Gastrocnemius medialis (tissue), 4 donors: ENCODE measurements at regions not wholly inside any gene's neighbourhood (a gene's known extent, or its start where the extent isn't known, plus 50 kb on each side); places are given as distances from the start of the nearest gene placed in this dataset.

Source experiments
- ATAC-seq, 2 donors: fragments of 150-250 bp; one replicate each; pipeline ENCODE4 v1.9.1; 2016
- DNase-seq, 2 donors: peaks; one replicate each; pipeline ENCODE4 v3.0.0-alpha.2; 2019
- H3K27ac ChIP-seq, 4 donors: fragments of 200-600 bp; sonication (generic); 1 replicate in 1 of 4; 2 replicates in 3 of 4; pipeline ENCODE4 v1.5.1; 2016 to 2018; ENCODE audit warnings: mild to moderate bottlenecking in 2 of 4, moderate library complexity in 1 of 4
- H3K27me3 ChIP-seq, 3 donors: fragments of 200-600 bp; sonication (generic) in 2 of 3; 1 replicate in 1 of 3; 2 replicates in 2 of 3; pipeline versions ENCODE4 v1.5.1 to v1.6.0; 2016 to 2019; ENCODE audit warnings: mild to moderate bottlenecking in 1 of 3, moderate library complexity in 1 of 3
- H3K36me3 ChIP-seq, 2 donors: fragments of 200-600 bp; sonication (generic) in 1 of 2; one replicate each; pipeline ENCODE4 v1.5.1; 2017 to 2018
- H3K4me1 ChIP-seq, 2 donors: fragments of 200-600 bp; sonication (generic) in 1 of 2; one replicate each; pipeline ENCODE4 v1.5.1; 2016 to 2017; ENCODE audit warnings: mild to moderate bottlenecking in 2 of 2
- H3K4me3 ChIP-seq, 4 donors: fragments of 200-600 bp; sonication (generic) in 3 of 4; 1 replicate in 1 of 4; 2 replicates in 3 of 4; pipeline ENCODE4 v1.5.1; 2016 to 2019; ENCODE audit warnings: mild to moderate bottlenecking in 2 of 4
- H3K9me3 ChIP-seq, 3 donors: fragments of 200-600 bp; sonication (generic) in 2 of 3; 1 replicate in 1 of 3; 2 replicates in 2 of 3; pipeline ENCODE4 v1.5.1; 2016 to 2019
- CTCF ChIP-seq, 5 experiments: fragments of 450-650 bp in 3 of 5; fragments of 200-600 bp in 2 of 5; sonication (generic) in 2 of 5; IDR thresholded peaks in 4 of 5; conservative IDR thresholded peaks in 1 of 5; 1 replicate in 4 of 5; 2 replicates in 1 of 5; pipeline ENCODE4 v1.5.1; 2016 to 2019; ENCODE audit warnings: antibody characterized with exemption in 5 of 5, mild to moderate bottlenecking in 3 of 5, moderate library complexity in 3 of 5
- POLR2A ChIP-seq, 2 donors: fragments of 450-650 bp; IDR thresholded peaks; one replicate each; pipeline ENCODE4 v1.6.1; 2017; ENCODE audit warnings: antibody characterized with exemption in 2 of 2, mild to moderate bottlenecking in 2 of 2, moderate library complexity in 2 of 2
- in situ Hi-C, 4 donors: fragments of 200-750 bp; cut with MboI; loops; one replicate each; pipeline versions ENCODE4 v1.15.0 to v1.8.0; 2017; ENCODE audit warnings: low sequenced_read_pairs in 4 of 4
- intact Hi-C: fragments of 100-400 bp; cut with DNase I; formaldehyde crosslinking; loops from one replicate; pipeline ENCODE4 v1.15.1; 2023; ENCODE audit warnings: low total_unique reads

DNA sequence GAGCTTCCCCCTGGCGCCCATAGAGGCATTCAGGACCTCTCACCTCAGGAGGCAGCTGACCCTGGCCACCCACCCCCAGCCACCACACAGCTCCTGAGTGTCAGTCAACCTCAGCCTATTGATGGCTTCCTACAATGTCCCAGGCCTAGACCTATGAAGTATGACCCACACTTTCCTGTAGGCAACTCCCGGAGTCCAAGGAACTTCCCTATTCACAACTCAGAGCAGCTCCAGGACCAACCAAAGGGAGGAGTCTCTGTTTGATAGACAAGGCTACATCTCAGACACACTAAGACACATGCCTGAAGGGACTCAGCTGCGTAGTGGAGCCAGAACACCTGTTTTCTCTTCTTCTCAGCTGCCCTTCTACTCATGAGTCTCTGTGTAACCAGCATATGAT lies 169.1 kb downstream of the MAFB start:
- TF ChIP-seq POLR2A (IDR thresholded peaks at IDR 0.05) (no peak), CTCF (IDR thresholded peaks at IDR 0.05 in 4 of 5, conservative IDR thresholded peaks at IDR 0.05 in 1 of 5) (no peak)
- Histone ChIP-seq H3K27ac (no peak overlapping the region), H3K27me3 (no peaks in the 10 kb centered on the region), H3K4me3 (no peak overlapping the region), H3K36me3 (no peaks in the 10 kb centered on the region), H3K4me1 (no peaks in the 10 kb centered on the region), H3K9me3 (no peaks in the 10 kb centered on the region)
- DNase-seq: no peak
- ATAC-seq: no peak
- in situ Hi-C loops (loop anchor here in 1 of 4 donors (25.0 kb wide), 1 partner anchor 633 kb away; no protein-coding TSS in a partner anchor), intact Hi-C loops (no loop called here)

DNA sequence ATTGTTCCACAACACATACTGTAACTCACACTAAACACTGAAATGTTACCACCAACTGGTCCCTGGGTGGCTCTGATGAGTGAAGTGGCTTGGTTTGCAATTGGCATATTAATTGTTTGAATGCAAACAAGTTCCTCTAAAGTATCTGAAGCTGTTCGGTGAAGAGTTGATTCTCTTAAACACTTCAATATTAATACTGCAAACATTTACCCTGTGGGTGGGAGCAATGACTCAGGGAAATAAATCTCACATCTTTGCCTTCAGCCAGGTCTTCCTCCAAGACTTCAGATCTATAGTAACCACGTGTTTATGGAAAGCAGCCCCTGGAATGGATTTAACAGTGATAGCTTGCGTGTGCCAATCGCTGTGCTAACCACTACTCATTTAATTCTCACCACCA lies 176.0 kb downstream of the MAFB start:
- Histone ChIP-seq H3K9me3 (no peaks in the 10 kb centered on the region), H3K4me3 (no peak overlapping the region), H3K36me3 (no peaks in the 10 kb centered on the region), H3K27me3 (no peaks in the 10 kb centered on the region), H3K27ac (no peak overlapping the region), H3K4me1 (no peaks in the 10 kb centered on the region)
- in situ Hi-C loops (loop anchor here in 1 of 4 donors (25.0 kb wide), 1 partner anchor 626 kb away; no protein-coding TSS in a partner anchor), intact Hi-C loops (no loop called here)
- no peak for ATAC-seq
- TF ChIP-seq CTCF (IDR thresholded peaks at IDR 0.05 in 4 of 5, conservative IDR thresholded peaks at IDR 0.05 in 1 of 5): no peak
- TF ChIP-seq POLR2A (IDR thresholded peaks at IDR 0.05): no peak
- no peak for DNase-seq

- intact Hi-C loops: no loop called here
- TF ChIP-seq CTCF (IDR thresholded peaks at IDR 0.05 in 4 of 5, conservative IDR thresholded peaks at IDR 0.05 in 1 of 5) (no peak), POLR2A (IDR thresholded peaks at IDR 0.05) (no peak)
These were observed 176.4 kb downstream of the MAFB start for GRCh38 chr20:40512591-40512990.

DNA sequence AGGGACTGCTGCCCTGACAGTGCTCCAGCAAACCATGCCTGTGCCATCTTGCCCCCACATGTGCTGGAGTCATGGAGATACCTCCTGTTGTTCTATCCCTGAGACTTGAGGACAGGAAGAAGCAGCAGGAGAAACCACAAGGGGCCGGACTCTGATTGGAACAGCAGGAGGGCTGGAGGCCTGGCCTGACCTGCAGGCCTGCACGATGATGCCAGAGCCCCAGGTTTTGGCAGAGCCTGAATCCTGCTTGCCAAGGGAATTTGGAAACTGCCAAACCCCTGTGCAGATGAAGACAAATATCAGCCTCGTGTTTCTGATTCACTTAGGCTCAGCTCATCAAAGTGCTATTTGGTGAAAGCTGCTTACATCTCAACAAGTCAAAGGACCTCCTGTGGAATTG lies 177.6 kb downstream of the MAFB start:
- H3K36me3 ChIP-seq: no peaks in the 10 kb centered on the region
- H3K9me3 ChIP-seq: no peaks in the 10 kb centered on the region
- in situ Hi-C loops: loop anchor here in 1 of 4 donors (25.0 kb wide), 1 partner anchor 624 kb away; no protein-coding TSS in a partner anchor
- no peaks in the 10 kb centered on the region for H3K27me3 ChIP-seq
- DNase-seq: peak; percentile 23 to 53
- H3K4me3 ChIP-seq: no peak overlapping the region
- ATAC-seq: peak; percentile 21 to 52
- H3K4me1 ChIP-seq: no peaks in the 10 kb centered on the region
- TF ChIP-seq POLR2A (IDR thresholded peaks at IDR 0.05): no peak
- TF ChIP-seq CTCF (IDR thresholded peaks at IDR 0.05 in 4 of 5, conservative IDR thresholded peaks at IDR 0.05 in 1 of 5): no peak
- intact Hi-C loops: no loop called here
- no peak overlapping the region for H3K27ac ChIP-seq

More at GRCh38 chr20:40512591-40512990, 176.4 kb downstream of the MAFB start:
- DNase-seq (no peak), ATAC-seq (no peak)
- Histone ChIP-seq H3K27me3 (no peaks in the 10 kb centered on the region), H3K27ac (no peak overlapping the region), H3K9me3 (no peaks in the 10 kb centered on the region), H3K36me3 (no peaks in the 10 kb centered on the region), H3K4me1 (no peaks in the 10 kb centered on the region), H3K4me3 (no peak overlapping the region)
- in situ Hi-C loops: loop anchor here in 1 of 4 donors (25.0 kb wide), 1 partner anchor 625 kb away; no protein-coding TSS in a partner anchor

DNA sequence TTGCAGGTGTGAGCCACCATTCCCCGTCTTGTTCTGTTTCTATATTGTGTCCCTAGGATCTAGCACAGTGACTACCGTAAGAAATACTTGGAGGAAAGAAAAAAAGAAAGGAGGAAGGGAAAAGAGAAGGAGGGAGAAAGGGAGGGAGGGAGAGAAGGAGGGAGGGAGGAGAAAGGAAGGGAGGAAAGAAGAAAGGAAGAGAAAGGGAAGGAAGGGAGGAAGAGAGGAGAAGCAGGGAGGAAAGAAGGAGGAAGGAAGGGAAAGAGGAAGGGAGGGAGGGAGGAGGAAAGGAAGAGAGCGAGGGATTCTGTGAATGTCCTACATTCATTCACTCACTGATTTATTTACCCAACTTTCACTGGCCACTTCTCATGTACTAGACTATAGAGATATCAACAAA lies 178.4 kb downstream of the MAFB start:
- Histone ChIP-seq H3K36me3 (no peaks in the 10 kb centered on the region), H3K4me1 (no peaks in the 10 kb centered on the region), H3K27ac (no peak overlapping the region), H3K9me3 (no peaks in the 10 kb centered on the region), H3K27me3 (no peaks in the 10 kb centered on the region), H3K4me3 (no peak overlapping the region)
- in situ Hi-C loops (loop anchor here in 1 of 4 donors (25.0 kb wide), 1 partner anchor 623 kb away; no protein-coding TSS in a partner anchor), intact Hi-C loops (no loop called here)
- no peak for TF ChIP-seq POLR2A (IDR thresholded peaks at IDR 0.05)
- TF ChIP-seq CTCF (IDR thresholded peaks at IDR 0.05 in 4 of 5, conservative IDR thresholded peaks at IDR 0.05 in 1 of 5): no peak
- no peak for ATAC-seq
- no peak for DNase-seq
